ENCODE measurements at regions not wholly inside any gene's neighbourhood (a gene's known extent, or its start where the extent isn't known, plus 50 kb on each side); places are given as distances from the start of the nearest gene placed in this dataset.

DNA sequence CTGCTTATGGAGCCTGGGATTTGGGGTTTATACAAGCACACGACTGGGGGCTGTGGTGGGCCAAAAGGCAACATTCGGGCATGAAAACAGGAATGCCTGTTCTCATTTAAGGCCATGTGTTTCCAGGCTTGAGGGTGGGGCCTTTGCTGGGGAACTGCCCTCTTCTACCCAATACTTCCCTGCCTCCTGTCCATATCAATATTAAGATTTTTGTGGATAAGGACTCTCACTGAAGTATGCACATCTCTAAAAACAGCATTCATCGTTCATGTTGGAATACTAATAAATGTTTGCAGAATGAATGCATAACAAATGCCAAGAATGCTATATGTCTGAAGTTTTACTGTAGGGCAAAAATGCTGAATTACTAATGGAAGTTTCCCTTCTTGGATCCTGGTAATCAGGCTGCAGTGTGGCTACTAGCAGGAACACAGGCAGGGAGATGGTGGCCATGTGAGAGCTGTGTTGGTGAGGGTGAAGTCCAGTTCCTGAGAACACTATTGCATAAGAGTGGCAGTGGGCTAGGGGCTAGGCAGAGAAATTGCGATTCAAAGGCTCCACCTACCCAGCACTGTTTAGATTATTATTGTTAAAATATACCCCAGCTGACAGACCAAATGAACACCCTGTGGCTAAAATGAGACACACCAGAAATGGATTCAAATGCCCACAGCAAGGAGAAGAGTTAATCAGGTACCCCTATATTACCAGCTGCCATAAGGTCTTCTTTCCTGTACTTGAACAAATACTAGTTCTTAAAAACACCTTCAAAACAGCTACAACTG lies 644.3 kb downstream of the EPM2A start:
- TF ChIP-seq POLR2A (IDR thresholded peaks at IDR 0.05) (no peak), POLR2AphosphoS5 (IDR thresholded peaks at IDR 0.05) (no peak)
- TF ChIP-seq, protein P1, sequence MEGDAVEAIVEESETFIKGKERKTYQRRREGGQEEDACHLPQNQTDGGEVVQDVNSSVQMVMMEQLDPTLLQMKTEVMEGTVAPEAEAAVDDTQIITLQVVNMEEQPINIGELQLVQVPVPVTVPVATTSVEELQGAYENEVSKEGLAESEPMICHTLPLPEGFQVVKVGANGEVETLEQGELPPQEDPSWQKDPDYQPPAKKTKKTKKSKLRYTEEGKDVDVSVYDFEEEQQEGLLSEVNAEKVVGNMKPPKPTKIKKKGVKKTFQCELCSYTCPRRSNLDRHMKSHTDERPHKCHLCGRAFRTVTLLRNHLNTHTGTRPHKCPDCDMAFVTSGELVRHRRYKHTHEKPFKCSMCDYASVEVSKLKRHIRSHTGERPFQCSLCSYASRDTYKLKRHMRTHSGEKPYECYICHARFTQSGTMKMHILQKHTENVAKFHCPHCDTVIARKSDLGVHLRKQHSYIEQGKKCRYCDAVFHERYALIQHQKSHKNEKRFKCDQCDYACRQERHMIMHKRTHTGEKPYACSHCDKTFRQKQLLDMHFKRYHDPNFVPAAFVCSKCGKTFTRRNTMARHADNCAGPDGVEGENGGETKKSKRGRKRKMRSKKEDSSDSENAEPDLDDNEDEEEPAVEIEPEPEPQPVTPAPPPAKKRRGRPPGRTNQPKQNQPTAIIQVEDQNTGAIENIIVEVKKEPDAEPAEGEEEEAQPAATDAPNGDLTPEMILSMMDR (IDR thresholded peaks at IDR 0.05): no peak
